Head of caudate nucleus (tissue), 42 donors: ENCODE measurements at regions not wholly inside any gene's neighbourhood (a gene's known extent, or its start where the extent isn't known, plus 50 kb on each side); places are given as distances from the start of the nearest gene placed in this dataset.

ENCODE experiments used
- DNase-seq, 42 donors: peaks; one replicate each; pipeline versions ENCODE4 v3.0.0 to v3.0.0-alpha.2; 2020 to 2021; ENCODE audit warnings: mixed read lengths in 7 of 42
- intact Hi-C: fragments of 100-400 bp; cut with DNase I; formaldehyde crosslinking; loops from one replicate; pipeline ENCODE4 v1.15.0; 2022

DNA sequence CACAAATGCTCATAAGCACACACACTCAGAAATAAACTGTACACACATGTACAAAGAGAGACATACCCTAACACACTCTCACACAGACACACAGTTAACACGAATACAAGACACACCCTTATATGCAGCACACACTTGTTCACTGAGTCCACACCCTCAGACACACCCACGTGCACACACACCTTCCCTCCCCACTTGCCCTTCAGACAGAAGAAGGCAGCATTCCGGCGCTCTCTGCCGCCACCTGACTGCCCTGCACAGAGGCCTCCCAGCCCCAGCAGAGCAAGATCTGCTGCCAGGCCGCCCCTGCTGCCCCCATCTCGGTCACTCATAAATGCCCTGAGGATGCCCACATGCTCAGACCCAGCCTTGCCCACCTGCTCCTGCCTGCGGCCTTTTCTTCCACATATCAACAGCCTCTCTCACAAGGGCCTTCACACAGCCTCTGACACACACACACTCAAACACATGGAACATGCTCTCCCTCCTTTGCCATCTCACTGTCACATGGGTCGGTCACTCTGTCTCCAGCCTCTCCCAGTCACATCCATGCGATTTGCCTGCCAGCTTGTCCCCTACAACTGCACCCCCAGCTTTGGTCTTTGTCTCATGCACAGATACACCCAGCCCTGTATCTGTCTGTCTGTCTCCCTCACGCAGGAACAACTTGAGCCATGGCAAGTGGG lies 71.1 kb downstream of the EPHB3 start:
- intact Hi-C loops: no loop called here
- DNase-seq: no peak
